ENCODE measurements at regions not wholly inside any gene's neighbourhood (a gene's known extent, or its start where the extent isn't known, plus 50 kb on each side); places are given as distances from the start of the nearest gene placed in this dataset.

DNA sequence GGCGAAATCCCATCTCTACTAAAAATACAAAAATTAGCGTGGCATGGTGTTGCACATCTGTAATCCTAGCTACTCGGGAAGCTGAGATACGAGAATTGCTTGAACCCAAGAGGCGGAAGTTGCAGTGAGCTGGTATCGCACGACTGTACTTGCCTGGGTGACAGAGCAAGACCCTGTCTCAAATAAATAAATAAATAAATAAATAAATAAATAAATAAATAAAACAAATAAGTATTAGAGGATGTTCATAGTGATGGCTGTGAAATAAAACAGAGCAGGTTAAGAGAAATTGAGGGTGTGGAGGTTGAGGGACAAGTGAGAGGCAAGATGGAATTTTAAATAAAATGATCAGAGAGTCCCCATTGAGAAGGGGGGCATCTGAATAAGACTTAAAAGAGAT is 124.7 kb upstream of the DST start:
- H3K36me3 ChIP-seq (ENCODE audit: control insufficient read depth in 4 of 4, insufficient read depth in 3 of 4, low read depth in 1 of 4, low read length in 3 of 4), result no peaks in the 10 kb centered on the region
- TF ChIP-seq HNF4G (IDR thresholded peaks at IDR 0.05), result no peak
- TF ChIP-seq, protein P1, sequence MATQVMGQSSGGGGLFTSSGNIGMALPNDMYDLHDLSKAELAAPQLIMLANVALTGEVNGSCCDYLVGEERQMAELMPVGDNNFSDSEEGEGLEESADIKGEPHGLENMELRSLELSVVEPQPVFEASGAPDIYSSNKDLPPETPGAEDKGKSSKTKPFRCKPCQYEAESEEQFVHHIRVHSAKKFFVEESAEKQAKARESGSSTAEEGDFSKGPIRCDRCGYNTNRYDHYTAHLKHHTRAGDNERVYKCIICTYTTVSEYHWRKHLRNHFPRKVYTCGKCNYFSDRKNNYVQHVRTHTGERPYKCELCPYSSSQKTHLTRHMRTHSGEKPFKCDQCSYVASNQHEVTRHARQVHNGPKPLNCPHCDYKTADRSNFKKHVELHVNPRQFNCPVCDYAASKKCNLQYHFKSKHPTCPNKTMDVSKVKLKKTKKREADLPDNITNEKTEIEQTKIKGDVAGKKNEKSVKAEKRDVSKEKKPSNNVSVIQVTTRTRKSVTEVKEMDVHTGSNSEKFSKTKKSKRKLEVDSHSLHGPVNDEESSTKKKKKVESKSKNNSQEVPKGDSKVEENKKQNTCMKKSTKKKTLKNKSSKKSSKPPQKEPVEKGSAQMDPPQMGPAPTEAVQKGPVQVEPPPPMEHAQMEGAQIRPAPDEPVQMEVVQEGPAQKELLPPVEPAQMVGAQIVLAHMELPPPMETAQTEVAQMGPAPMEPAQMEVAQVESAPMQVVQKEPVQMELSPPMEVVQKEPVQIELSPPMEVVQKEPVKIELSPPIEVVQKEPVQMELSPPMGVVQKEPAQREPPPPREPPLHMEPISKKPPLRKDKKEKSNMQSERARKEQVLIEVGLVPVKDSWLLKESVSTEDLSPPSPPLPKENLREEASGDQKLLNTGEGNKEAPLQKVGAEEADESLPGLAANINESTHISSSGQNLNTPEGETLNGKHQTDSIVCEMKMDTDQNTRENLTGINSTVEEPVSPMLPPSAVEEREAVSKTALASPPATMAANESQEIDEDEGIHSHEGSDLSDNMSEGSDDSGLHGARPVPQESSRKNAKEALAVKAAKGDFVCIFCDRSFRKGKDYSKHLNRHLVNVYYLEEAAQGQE (IDR thresholded peaks at IDR 0.05), result no peak
- no peak for TF ChIP-seq SP1 (IDR thresholded peaks at IDR 0.05)
- no peak for TF ChIP-seq YY1 (IDR thresholded peaks at IDR 0.05)
- no peak for TF ChIP-seq RXRA (IDR thresholded peaks at IDR 0.05)
- TF ChIP-seq EGR1 (IDR thresholded peaks at IDR 0.05; ENCODE audit: low read depth in 2 of 2), result no peak
- no peak for TF ChIP-seq TAF1 (conservative IDR thresholded peaks at IDR 0.05)
- DNase-seq (ENCODE audit: low spot score), result no peak
- WGBS, result 96% methylated on average over 7 of the region's 7 CpGs
- no peaks in the 10 kb centered on the region for H3K27me3 ChIP-seq (ENCODE audit: control insufficient read depth in 4 of 4, insufficient read depth in 4 of 4, low read length in 3 of 4)
- no peaks in the 10 kb centered on the region for H3K9me3 ChIP-seq (ENCODE audit: control insufficient read depth in 4 of 4, low read length in 3 of 4)
- no peak overlapping the region for H3K4me3 ChIP-seq (ENCODE audit: low read depth in 1 of 3, low read length in 3 of 3)
- H3K4me1 ChIP-seq (ENCODE audit: control insufficient read depth in 4 of 4, insufficient read depth in 4 of 4, low read length in 3 of 4), result peaks cover 0 to 9% (median 3%) of the 10 kb centered on the region in 4 donors
- no peak overlapping the region for H3K9ac ChIP-seq (ENCODE audit: low read depth in 1 of 2, low read length in 2 of 2)
- no peak overlapping the region for H3K27ac ChIP-seq (ENCODE audit: low read depth in 1 of 2, low read length in 2 of 2)

DNA sequence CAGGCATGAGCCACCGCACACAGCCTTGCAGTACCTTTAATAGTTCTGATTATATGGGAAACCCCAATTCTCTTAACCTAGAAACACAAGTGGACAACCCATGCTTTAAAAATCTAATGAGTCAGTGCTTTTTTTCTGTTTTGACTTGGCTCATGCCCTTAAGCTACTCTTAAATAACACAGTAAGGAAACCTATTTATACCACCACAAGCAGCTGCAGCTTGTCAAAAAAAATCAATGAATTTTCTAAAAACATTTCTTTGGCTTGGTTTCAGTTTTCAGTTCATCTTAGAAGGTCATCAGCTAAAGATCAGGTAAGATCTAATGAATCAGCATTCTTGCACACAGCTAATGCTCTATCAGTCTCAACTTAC is 124.1 kb upstream of the DST start:
- Histone ChIP-seq H3K9ac (ENCODE audit: low read depth in 1 of 2, low read length in 2 of 2) (no peak overlapping the region), H3K4me3 (ENCODE audit: low read depth in 1 of 3, low read length in 3 of 3) (no peak overlapping the region), H3K36me3 (ENCODE audit: control insufficient read depth in 4 of 4, insufficient read depth in 3 of 4, low read depth in 1 of 4, low read length in 3 of 4) (no peaks in the 10 kb centered on the region), H3K27ac (ENCODE audit: low read depth in 1 of 2, low read length in 2 of 2) (no peak overlapping the region), H3K9me3 (ENCODE audit: control insufficient read depth in 4 of 4, low read length in 3 of 4) (no peaks in the 10 kb centered on the region), H3K4me1 (ENCODE audit: control insufficient read depth in 4 of 4, insufficient read depth in 4 of 4, low read length in 3 of 4) (peaks cover 0 to 9% (median 3%) of the 10 kb centered on the region in 4 donors), H3K27me3 (ENCODE audit: control insufficient read depth in 4 of 4, insufficient read depth in 4 of 4, low read length in 3 of 4) (no peaks in the 10 kb centered on the region)
- TF ChIP-seq, protein P2, sequence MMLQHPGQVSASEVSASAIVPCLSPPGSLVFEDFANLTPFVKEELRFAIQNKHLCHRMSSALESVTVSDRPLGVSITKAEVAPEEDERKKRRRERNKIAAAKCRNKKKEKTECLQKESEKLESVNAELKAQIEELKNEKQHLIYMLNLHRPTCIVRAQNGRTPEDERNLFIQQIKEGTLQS (IDR thresholded peaks at IDR 0.05), result no peak
- TF ChIP-seq, protein P3, sequence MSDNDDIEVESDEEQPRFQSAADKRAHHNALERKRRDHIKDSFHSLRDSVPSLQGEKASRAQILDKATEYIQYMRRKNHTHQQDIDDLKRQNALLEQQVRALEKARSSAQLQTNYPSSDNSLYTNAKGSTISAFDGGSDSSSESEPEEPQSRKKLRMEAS (IDR thresholded peaks at IDR 0.05), result no peak
- TF ChIP-seq YY1 (IDR thresholded peaks at IDR 0.05) (no peak), HNF4G (IDR thresholded peaks at IDR 0.05) (no peak), HNF4A (conservative IDR thresholded peaks at IDR 0.05) (no peak), FOXA2 (IDR thresholded peaks at IDR 0.05) (no peak), SP1 (IDR thresholded peaks at IDR 0.05) (no peak)
- DNase-seq (ENCODE audit: low spot score), result no peak
- 94% methylated on average over 1 of the region's 1 CpG for WGBS

GRCh38 chr6:56766139-56766805 is 123.6 kb upstream of the DST start:
- TF ChIP-seq RXRA (IDR thresholded peaks at IDR 0.05) (no peak), HNF4G (IDR thresholded peaks at IDR 0.05) (no peak), RAD21 (IDR thresholded peaks at IDR 0.05) (no peak), FOXA2 (IDR thresholded peaks at IDR 0.05) (no peak), JUND (IDR thresholded peaks at IDR 0.05) (no peak), NR2F2 (IDR thresholded peaks at IDR 0.05) (no peak)
- TF ChIP-seq, protein P2 (IDR thresholded peaks at IDR 0.05), result no peak
- TF ChIP-seq, protein P1 (IDR thresholded peaks at IDR 0.05), result no peak
- Histone ChIP-seq H3K27ac (ENCODE audit: low read depth in 1 of 2, low read length in 2 of 2) (no peak overlapping the region), H3K9ac (ENCODE audit: low read depth in 1 of 2, low read length in 2 of 2) (no peak overlapping the region), H3K36me3 (ENCODE audit: control insufficient read depth in 4 of 4, insufficient read depth in 3 of 4, low read depth in 1 of 4, low read length in 3 of 4) (no peaks in the 10 kb centered on the region), H3K27me3 (ENCODE audit: control insufficient read depth in 4 of 4, insufficient read depth in 4 of 4, low read length in 3 of 4) (no peaks in the 10 kb centered on the region), H3K9me3 (ENCODE audit: control insufficient read depth in 4 of 4, low read length in 3 of 4) (no peaks in the 10 kb centered on the region), H3K4me3 (ENCODE audit: low read depth in 1 of 3, low read length in 3 of 3) (no peak overlapping the region), H3K4me1 (ENCODE audit: control insufficient read depth in 4 of 4, insufficient read depth in 4 of 4, low read length in 3 of 4) (peaks cover 0 to 9% (median 3%) of the 10 kb centered on the region in 4 donors)
- no peak for DNase-seq (ENCODE audit: low spot score)
- WGBS, result 97% methylated on average over 14 of the region's 14 CpGs
